ENCODE measurements at regions not wholly inside any gene's neighbourhood (a gene's known extent, or its start where the extent isn't known, plus 50 kb on each side); places are given as distances from the start of the nearest gene placed in this dataset.

GRCh38 chr11:104385884-104386283 is 221.9 kb upstream of the PDGFD start:
- Histone ChIP-seq H3K4me3 (replicated peaks in 1 of 4; ENCODE audit: control extremely low read depth in 1 of 4, insufficient read depth in 1 of 4, low read depth in 3 of 4, low read length in 4 of 4) (no peak overlapping the region), H3K79me2 (ENCODE audit: control insufficient read depth, insufficient read depth, low read length) (no peaks in the 10 kb centered on the region), H3K4me2 (ENCODE audit: extremely low read depth, insufficient read depth, low read length) (no peak overlapping the region), H3K4me1 (ENCODE audit: control insufficient read depth, extremely low read depth, insufficient read depth, low read length) (no peaks in the 10 kb centered on the region), H3K27ac (ENCODE audit: insufficient read depth, low read length) (no peak overlapping the region), H2AFZ (ENCODE audit: low read length) (no peak overlapping the region), H3K27me3 (ENCODE audit: control insufficient read depth, insufficient read depth, low read length) (no peaks in the 10 kb centered on the region), H4K20me1 (ENCODE audit: control insufficient read depth, extremely low read depth, insufficient read depth, low read length) (no peaks in the 10 kb centered on the region), H3K9ac (ENCODE audit: insufficient read depth, low read length) (no peak overlapping the region), H3K9me3 (ENCODE audit: control insufficient read depth, insufficient read depth, low read depth, low read length) (no peaks in the 10 kb centered on the region), H3K36me3 (ENCODE audit: control insufficient read depth, insufficient read depth, low read length) (no peaks in the 10 kb centered on the region)
- DNase-seq (ENCODE audit: low read depth in 2 of 2), result no peak
- TF ChIP-seq EZH2 (IDR thresholded peaks at IDR 0.05; ENCODE audit: low read length, missing control alignments), result no peak
- TF ChIP-seq CTCF (conservative IDR thresholded peaks at IDR 0.05 in 1 of 2, IDR thresholded peaks at IDR 0.05 in 1 of 2; ENCODE audit: low read depth in 1 of 2, low read length in 2 of 2), result no peak

- TF ChIP-seq CTCF (conservative IDR thresholded peaks at IDR 0.05 in 1 of 2, IDR thresholded peaks at IDR 0.05 in 1 of 2; ENCODE audit: low read depth in 1 of 2, low read length in 2 of 2) (no peak), EZH2 (IDR thresholded peaks at IDR 0.05; ENCODE audit: low read length, missing control alignments) (no peak)
- H3K9ac ChIP-seq (ENCODE audit: insufficient read depth, low read length), result no peak overlapping the region
Measured at GRCh38 chr11:104380358-104380757, 216.4 kb upstream of the PDGFD start.

GRCh38 chr11:104372111-104372510 is 208.2 kb upstream of the PDGFD start:
- Histone ChIP-seq H3K27ac (ENCODE audit: insufficient read depth, low read length) (no peak overlapping the region), H3K9me3 (ENCODE audit: control insufficient read depth, insufficient read depth, low read depth, low read length) (no peaks in the 10 kb centered on the region), H3K36me3 (ENCODE audit: control insufficient read depth, insufficient read depth, low read length) (no peaks in the 10 kb centered on the region), H3K79me2 (ENCODE audit: control insufficient read depth, insufficient read depth, low read length) (no peaks in the 10 kb centered on the region), H4K20me1 (ENCODE audit: control insufficient read depth, extremely low read depth, insufficient read depth, low read length) (no peaks in the 10 kb centered on the region), H3K9ac (ENCODE audit: insufficient read depth, low read length) (no peak overlapping the region), H3K27me3 (ENCODE audit: control insufficient read depth, insufficient read depth, low read length) (no peaks in the 10 kb centered on the region), H3K4me3 (replicated peaks in 1 of 4; ENCODE audit: control extremely low read depth in 1 of 4, insufficient read depth in 1 of 4, low read depth in 3 of 4, low read length in 4 of 4) (no peak overlapping the region), H3K4me1 (ENCODE audit: control insufficient read depth, extremely low read depth, insufficient read depth, low read length) (no peaks in the 10 kb centered on the region), H2AFZ (ENCODE audit: low read length) (no peak overlapping the region), H3K4me2 (ENCODE audit: extremely low read depth, insufficient read depth, low read length) (no peak overlapping the region)
- no peak for TF ChIP-seq EZH2 (IDR thresholded peaks at IDR 0.05; ENCODE audit: low read length, missing control alignments)
- no peak for TF ChIP-seq CTCF (conservative IDR thresholded peaks at IDR 0.05 in 1 of 2, IDR thresholded peaks at IDR 0.05 in 1 of 2; ENCODE audit: low read depth in 1 of 2, low read length in 2 of 2)
- DNase-seq (ENCODE audit: low read depth in 2 of 2), result peak in 1 of 2 donors; percentile 13

More at GRCh38 chr11:104380358-104380757, 216.4 kb upstream of the PDGFD start:
- Histone ChIP-seq H4K20me1 (ENCODE audit: control insufficient read depth, extremely low read depth, insufficient read depth, low read length) (no peaks in the 10 kb centered on the region), H3K79me2 (ENCODE audit: control insufficient read depth, insufficient read depth, low read length) (no peaks in the 10 kb centered on the region), H3K9me3 (ENCODE audit: control insufficient read depth, insufficient read depth, low read depth, low read length) (no peaks in the 10 kb centered on the region), H3K36me3 (ENCODE audit: control insufficient read depth, insufficient read depth, low read length) (no peaks in the 10 kb centered on the region), H2AFZ (ENCODE audit: low read length) (no peak overlapping the region), H3K27ac (ENCODE audit: insufficient read depth, low read length) (no peak overlapping the region), H3K4me2 (ENCODE audit: extremely low read depth, insufficient read depth, low read length) (no peak overlapping the region), H3K4me1 (ENCODE audit: control insufficient read depth, extremely low read depth, insufficient read depth, low read length) (no peaks in the 10 kb centered on the region), H3K4me3 (replicated peaks in 1 of 4; ENCODE audit: control extremely low read depth in 1 of 4, insufficient read depth in 1 of 4, low read depth in 3 of 4, low read length in 4 of 4) (no peak overlapping the region), H3K27me3 (ENCODE audit: control insufficient read depth, insufficient read depth, low read length) (no peaks in the 10 kb centered on the region)
- peak in 1 of 2 donors; percentile 64 for DNase-seq (ENCODE audit: low read depth in 2 of 2)
